Mesenchymal stem cell (in vitro differentiated cells and primary cell): ENCODE measurements at regions not wholly inside any gene's neighbourhood (a gene's known extent, or its start where the extent isn't known, plus 50 kb on each side); places are given as distances from the start of the nearest gene placed in this dataset.

ENCODE experiments used
- DNase-seq: peaks from one replicate; pipeline ENCODE4 v3.0.0-alpha.2; 2013
- H2AFZ ChIP-seq: one replicate; pipeline ENCODE4 v1.6.1; 2013; ENCODE audit warnings: low read depth, mild to moderate bottlenecking, control low read depth, inconsistent platforms, low read length, moderate library complexity
- H2AK5ac ChIP-seq: 2 replicates; pipeline ENCODE4 v1.6.1; 2013; ENCODE audit warnings: low read length, moderate library complexity, mild to moderate bottlenecking, inconsistent platforms; ENCODE audit not compliant: severe bottlenecking
- H2BK120ac ChIP-seq: one replicate; pipeline ENCODE4 v1.6.1; 2013; ENCODE audit warnings: low read depth, mild to moderate bottlenecking, inconsistent platforms, low read length, moderate library complexity
- H2BK12ac ChIP-seq, 2 experiments: one replicate each; pipeline ENCODE4 v1.6.1; 2013; ENCODE audit warnings: inconsistent platforms in 2 of 2, low read length in 2 of 2, mild to moderate bottlenecking in 2 of 2, moderate library complexity in 2 of 2, control low read depth in 1 of 2
- H2BK15ac ChIP-seq: one replicate; pipeline ENCODE4 v1.6.1; 2013; ENCODE audit warnings: mild to moderate bottlenecking, low read depth, inconsistent platforms; ENCODE audit not compliant: poor library complexity, severe bottlenecking
- H2BK5ac ChIP-seq: 2 replicates; pipeline ENCODE4 v1.6.1; 2013; ENCODE audit warnings: low read depth, mild to moderate bottlenecking, low read length, control low read depth, inconsistent platforms; ENCODE audit not compliant: poor library complexity, severe bottlenecking
- H3K14ac ChIP-seq, 2 experiments: one replicate each; pipeline ENCODE4 v1.6.1; 2013; ENCODE audit warnings: inconsistent platforms in 2 of 2, low read length in 2 of 2, control low read depth in 1 of 2, mild to moderate bottlenecking in 1 of 2, moderate library complexity in 1 of 2
- H3K18ac ChIP-seq, 2 experiments: one replicate each; pipeline ENCODE4 v1.6.1; 2013; ENCODE audit warnings: inconsistent platforms in 2 of 2, low read length in 2 of 2, control low read depth in 1 of 2, low read depth in 1 of 2, mild to moderate bottlenecking in 1 of 2
- H3K23ac ChIP-seq, 2 experiments: one replicate each; pipeline ENCODE4 v1.6.1; 2013; ENCODE audit warnings: inconsistent platforms in 2 of 2, low read length in 2 of 2, mild to moderate bottlenecking in 2 of 2, moderate library complexity in 2 of 2, control low read depth in 1 of 2
- H3K27ac ChIP-seq: 2 replicates; pipeline ENCODE4 v1.5.1; 2013; ENCODE audit warnings: mild to moderate bottlenecking, moderate library complexity, low read length, control low read depth, inconsistent platforms; ENCODE audit not compliant: poor library complexity, severe bottlenecking
- H3K27me3 ChIP-seq, 2 experiments: 2 replicates each; pipeline versions ENCODE4 v1.6.1 to v1.7.0; 2013; ENCODE audit warnings: low read length in 2 of 2, mild to moderate bottlenecking in 2 of 2, moderate library complexity in 2 of 2, control low read depth in 1 of 2, inconsistent platforms in 1 of 2; ENCODE audit not compliant: control insufficient read depth in 1 of 2, insufficient read depth in 1 of 2
- H3K36me3 ChIP-seq, 2 experiments: 2 replicates each; pipeline versions ENCODE4 v1.6.1 to v1.7.0; 2013; ENCODE audit warnings: low read length in 2 of 2, control low read depth in 1 of 2, inconsistent platforms in 1 of 2, low read depth in 1 of 2, mild to moderate bottlenecking in 1 of 2; ENCODE audit not compliant: insufficient read depth in 2 of 2, control insufficient read depth in 1 of 2
- H3K4ac ChIP-seq, 2 experiments: one replicate each; pipeline ENCODE4 v1.6.1; 2013; ENCODE audit warnings: inconsistent platforms in 2 of 2, low read length in 2 of 2, mild to moderate bottlenecking in 2 of 2, moderate library complexity in 2 of 2, control low read depth in 1 of 2, low read depth in 1 of 2
- H3K4me1 ChIP-seq: 2 replicates; pipeline ENCODE4 v1.6.1; 2013; ENCODE audit warnings: low read depth, low read length, control low read depth; ENCODE audit not compliant: control insufficient read depth, insufficient read depth
- H3K4me2 ChIP-seq: 2 replicates; pipeline ENCODE4 v1.6.1; 2013; ENCODE audit warnings: low read length, mild to moderate bottlenecking, inconsistent platforms; ENCODE audit not compliant: poor library complexity, severe bottlenecking
- H3K4me3 ChIP-seq, 2 experiments: 2 replicates each; pipeline versions ENCODE4 v1.5.1 to v1.7.0; 2013; ENCODE audit warnings: low read length in 2 of 2, mild to moderate bottlenecking in 2 of 2, control low read depth in 1 of 2, low read depth in 1 of 2; ENCODE audit not compliant: insufficient read depth in 1 of 2
- H3K79me1 ChIP-seq: replicated peaks from 2 replicates; pipeline ENCODE4 v1.6.1; 2013; ENCODE audit warnings: mild to moderate bottlenecking, control low read depth, low read length, inconsistent platforms; ENCODE audit not compliant: poor library complexity, severe bottlenecking
- H3K9ac ChIP-seq: 2 replicates; pipeline ENCODE4 v1.7.0; 2013; ENCODE audit warnings: mild to moderate bottlenecking, low read length, moderate library complexity
- H3K9me3 ChIP-seq: 2 replicates; pipeline ENCODE4 v1.7.0; 2013; ENCODE audit warnings: mild to moderate bottlenecking, low read length; ENCODE audit not compliant: control insufficient read depth
- H4K8ac ChIP-seq: one replicate; pipeline ENCODE4 v1.6.1; 2013; ENCODE audit warnings: inconsistent platforms, mild to moderate bottlenecking, low read length, moderate library complexity
- H4K91ac ChIP-seq: one replicate; pipeline ENCODE4 v1.6.1; 2013; ENCODE audit warnings: mild to moderate bottlenecking, low read length, inconsistent platforms
- WGBS: methylation state at CpG from one replicate; pipeline ENCODE4 v1.1.7; 2013; ENCODE audit warnings: mixed read lengths; 5-methylcytosine and 5-hydroxymethylcytosine counted together

GRCh38 chr12:93315385-93315906 is 62.3 kb upstream of the NUDT4 start:
- Histone ChIP-seq H3K27ac (no peak overlapping the region), H3K23ac (no peak overlapping the region), H3K4me2 (no peak overlapping the region), H4K8ac (no peak overlapping the region), H2BK12ac (no peak overlapping the region), H4K91ac (no peak overlapping the region), H3K27me3 (no peaks in the 10 kb centered on the region), H2BK5ac (no peak overlapping the region), H3K36me3 (no peaks in the 10 kb centered on the region), H3K9ac (no peak overlapping the region), H3K4ac (no peak overlapping the region), H3K14ac (no peak overlapping the region), H3K18ac (no peak overlapping the region), H3K4me3 (no peak overlapping the region), H2BK15ac (no peak overlapping the region), H3K9me3 (no peaks in the 10 kb centered on the region), H3K4me1 (no peaks in the 10 kb centered on the region), H2AFZ (no peak overlapping the region), H2AK5ac (no peak overlapping the region), H2BK120ac (no peak overlapping the region), H3K79me1 (no peaks in the 10 kb centered on the region)
- no peak for DNase-seq
- 91% methylated on average over 7 of the region's 9 CpGs for WGBS

GRCh38 chr12:93315907-93316622 is 61.7 kb upstream of the NUDT4 start:
- H4K91ac ChIP-seq, result no peak overlapping the region
- no peak overlapping the region for H3K4ac ChIP-seq
- no peak overlapping the region for H3K14ac ChIP-seq
- no peak overlapping the region for H3K9ac ChIP-seq
- no peaks in the 10 kb centered on the region for H3K27me3 ChIP-seq
- no peak overlapping the region for H3K4me3 ChIP-seq
- H2BK15ac ChIP-seq, result no peak overlapping the region
- H2BK5ac ChIP-seq, result no peak overlapping the region
- no peak overlapping the region for H3K4me2 ChIP-seq
- H4K8ac ChIP-seq, result no peak overlapping the region
- no peaks in the 10 kb centered on the region for H3K36me3 ChIP-seq
- H3K79me1 ChIP-seq, result no peaks in the 10 kb centered on the region
- no peaks in the 10 kb centered on the region for H3K9me3 ChIP-seq
- H2AFZ ChIP-seq, result no peak overlapping the region
- H2BK12ac ChIP-seq, result no peak overlapping the region
- H2AK5ac ChIP-seq, result no peak overlapping the region
- 18% methylated on average over 3 of the region's 4 CpGs for WGBS
- no peak overlapping the region for H3K23ac ChIP-seq
- H3K27ac ChIP-seq, result no peak overlapping the region
- no peak overlapping the region for H3K18ac ChIP-seq
- no peak overlapping the region for H2BK120ac ChIP-seq
- DNase-seq, result no peak
- no peaks in the 10 kb centered on the region for H3K4me1 ChIP-seq

- DNase-seq, result no peak
- H3K9me3 ChIP-seq, result no peaks in the 10 kb centered on the region
- no peak overlapping the region for H2AFZ ChIP-seq
- H3K27ac ChIP-seq, result no peak overlapping the region
- no peak overlapping the region for H2AK5ac ChIP-seq
- no peak overlapping the region for H3K4me3 ChIP-seq
- no peak overlapping the region for H3K9ac ChIP-seq
- H2BK15ac ChIP-seq, result no peak overlapping the region
- H4K91ac ChIP-seq, result no peak overlapping the region
- H3K79me1 ChIP-seq, result no peaks in the 10 kb centered on the region
- no peak overlapping the region for H3K4ac ChIP-seq
- H2BK12ac ChIP-seq, result no peak overlapping the region
- H2BK5ac ChIP-seq, result no peak overlapping the region
- no peak overlapping the region for H4K8ac ChIP-seq
- no peak overlapping the region for H2BK120ac ChIP-seq
- no CpG with 5 or more reads among the region's 1 CpG for WGBS
- no peak overlapping the region for H3K14ac ChIP-seq
- no peak overlapping the region for H3K4me2 ChIP-seq
- no peak overlapping the region for H3K23ac ChIP-seq
- H3K27me3 ChIP-seq, result no peaks in the 10 kb centered on the region
- H3K4me1 ChIP-seq, result no peaks in the 10 kb centered on the region
- peak overlapping the region in 1 of 2 experiments; percentile 5 for H3K18ac ChIP-seq
- no peaks in the 10 kb centered on the region for H3K36me3 ChIP-seq
Measured at GRCh38 chr12:93316623-93316971, 61.1 kb upstream of the NUDT4 start.

- Histone ChIP-seq H3K14ac (no peak overlapping the region), H2BK120ac (no peak overlapping the region), H3K4me2 (no peak overlapping the region), H2BK15ac (no peak overlapping the region), H3K27ac (no peak overlapping the region), H3K4me1 (no peaks in the 10 kb centered on the region), H3K27me3 (no peaks in the 10 kb centered on the region), H4K8ac (no peak overlapping the region), H3K23ac (no peak overlapping the region), H2AFZ (no peak overlapping the region), H3K9me3 (no peaks in the 10 kb centered on the region), H3K79me1 (no peaks in the 10 kb centered on the region), H3K9ac (no peak overlapping the region), H3K4ac (no peak overlapping the region), H2BK12ac (no peak overlapping the region), H3K36me3 (no peaks in the 10 kb centered on the region), H2AK5ac (no peak overlapping the region), H2BK5ac (no peak overlapping the region), H3K18ac (no peak overlapping the region), H3K4me3 (no peak overlapping the region), H4K91ac (no peak overlapping the region)
- 88% methylated on average over 5 of the region's 6 CpGs for WGBS
- DNase-seq, result no peak
Measured at GRCh38 chr12:93317227-93317626, 60.5 kb upstream of the NUDT4 start.
